AG10803 (cell line): ENCODE measurements at regions not wholly inside any gene's neighbourhood (a gene's known extent, or its start where the extent isn't known, plus 50 kb on each side); places are given as distances from the start of the nearest gene placed in this dataset.

Experiments
- DNase-seq: peaks from one replicate; pipeline ENCODE4 v3.0.0; 2010; ENCODE audit warnings: low read depth
- H3K4me3 ChIP-seq: 2 replicates; pipeline ENCODE4 v1.5.1; 2011; ENCODE audit warnings: mild to moderate bottlenecking, low read length, control low read depth
- CTCF ChIP-seq: conservative IDR thresholded peaks from 2 replicates; pipeline ENCODE4 v1.5.1; 2011; ENCODE audit warnings: mild to moderate bottlenecking, low read length, control low read depth, inconsistent platforms

GRCh38 chr18:6605115-6605869 lies 124.2 kb upstream of the ARHGAP28 start:
- TF ChIP-seq CTCF = no peak
- H3K4me3 ChIP-seq = no peak overlapping the region
- DNase-seq = no peak

DNA sequence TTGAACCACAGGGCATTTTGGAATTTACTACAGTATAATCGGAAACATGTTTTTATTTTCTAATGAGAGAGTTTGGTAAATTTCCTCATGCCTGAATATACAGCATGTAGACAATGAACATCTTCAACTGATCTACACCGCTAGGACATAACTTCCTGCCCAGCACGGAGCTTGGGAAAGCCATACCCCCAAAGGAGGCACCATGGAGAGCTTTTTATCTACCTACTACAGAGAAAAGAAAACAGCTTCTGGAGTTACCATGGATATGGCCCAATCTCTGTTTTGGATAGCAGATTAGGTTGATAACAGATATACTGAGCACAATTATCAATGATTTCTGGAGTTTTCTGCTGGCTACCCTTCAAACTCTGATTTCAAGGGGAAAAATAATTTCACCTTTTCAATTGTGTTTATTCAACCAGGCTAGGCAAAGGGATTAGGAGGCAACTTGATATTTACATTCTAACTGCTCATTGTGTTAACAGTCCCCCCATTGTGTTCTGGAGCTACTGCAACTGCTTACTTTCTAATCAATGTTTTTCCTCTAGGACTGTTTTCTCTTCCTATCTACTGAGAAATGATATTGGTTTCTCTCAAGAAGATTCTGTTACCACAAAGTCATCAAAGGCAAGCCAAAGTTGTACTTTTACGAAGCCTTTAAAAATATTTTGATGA lies 123.0 kb upstream of the ARHGAP28 start:
- no peak for DNase-seq
- no peak for TF ChIP-seq CTCF
- H3K4me3 ChIP-seq = no peak overlapping the region

- no peak for TF ChIP-seq CTCF
- DNase-seq = no peak
- no peak overlapping the region for H3K4me3 ChIP-seq
Observed at GRCh38 chr18:6607343-6607742, 122.2 kb upstream of the ARHGAP28 start.

DNA sequence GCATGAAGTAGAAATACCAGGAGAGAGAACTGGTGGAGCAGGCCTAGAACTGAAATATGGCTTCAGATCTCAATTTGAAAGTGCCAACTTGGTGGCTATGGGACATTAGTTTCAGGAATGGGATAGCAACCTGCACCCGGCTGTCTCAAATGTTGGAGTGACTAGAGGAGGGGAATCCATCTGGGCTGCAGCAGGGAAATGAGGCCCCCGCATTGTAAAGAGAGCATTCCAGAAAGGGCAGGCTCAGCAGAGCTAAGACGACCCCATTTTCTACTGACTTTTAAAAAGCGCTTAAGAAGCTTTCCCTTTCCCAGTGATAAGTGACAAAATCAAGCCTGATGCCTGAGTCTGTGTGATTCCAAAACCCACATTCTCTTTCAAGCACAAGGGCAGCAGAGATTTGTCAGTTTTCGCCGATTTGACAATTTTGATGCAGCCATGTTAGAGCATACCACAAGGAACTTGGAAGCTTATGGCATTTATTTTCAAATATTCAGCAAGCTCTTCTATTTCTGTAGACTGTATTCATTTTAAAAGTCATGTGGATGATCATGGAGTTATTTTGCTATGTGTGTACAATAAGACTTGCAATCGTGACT lies 119.8 kb upstream of the ARHGAP28 start:
- H3K4me3 ChIP-seq = no peak overlapping the region
- TF ChIP-seq CTCF = no peak
- DNase-seq = no peak

GRCh38 chr18:6610466-6610865 lies 119.0 kb upstream of the ARHGAP28 start:
- no peak overlapping the region for H3K4me3 ChIP-seq
- DNase-seq = peak; percentile 39
- no peak for TF ChIP-seq CTCF

DNA sequence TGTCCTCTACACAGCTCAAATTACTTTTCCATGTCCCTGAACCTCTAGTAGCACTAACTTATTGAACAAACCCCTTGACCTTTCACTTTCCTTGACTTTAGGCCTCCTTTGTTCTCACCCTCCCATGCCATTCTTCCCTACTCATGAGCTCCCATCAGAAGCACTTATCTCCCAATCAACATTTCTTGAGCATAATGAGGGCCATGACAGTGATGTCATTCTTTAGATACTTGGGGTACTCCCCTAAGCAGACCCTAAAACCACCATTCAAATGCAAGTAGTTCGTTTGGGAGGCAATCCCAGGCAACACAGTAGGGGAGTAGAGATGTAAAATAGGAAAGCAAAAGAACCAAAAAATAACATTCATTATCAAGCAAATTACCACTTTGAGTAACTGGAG lies 115.9 kb upstream of the ARHGAP28 start:
- TF ChIP-seq CTCF = no peak
- DNase-seq = no peak

DNA sequence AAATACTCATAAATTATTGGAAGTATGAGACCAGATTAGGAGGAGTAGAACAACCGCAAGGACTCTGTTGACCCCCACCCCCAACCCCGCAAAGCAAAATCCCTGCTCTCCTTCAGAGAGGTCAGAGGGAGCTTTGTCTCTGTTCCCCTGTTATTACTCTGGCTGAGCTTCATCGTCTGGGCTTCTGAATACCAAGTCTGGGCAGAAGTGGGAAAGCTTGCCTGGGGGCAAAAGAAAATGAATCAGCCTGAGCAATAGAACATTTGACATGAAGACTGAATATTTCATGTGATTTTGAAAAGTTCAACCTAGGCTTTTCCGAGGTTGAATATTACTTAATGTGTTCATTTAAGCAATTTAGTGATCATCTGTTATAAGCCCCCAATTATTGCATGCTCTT lies 114.6 kb upstream of the ARHGAP28 start:
- TF ChIP-seq CTCF = no peak
- no peak for DNase-seq
- no peak overlapping the region for H3K4me3 ChIP-seq

More for the DNA sequence above, 115.9 kb upstream of the ARHGAP28 start:
- no peak overlapping the region for H3K4me3 ChIP-seq
